NB4 (cell line): ENCODE measurements at regions not wholly inside any gene's neighbourhood (a gene's known extent, or its start where the extent isn't known, plus 50 kb on each side); places are given as distances from the start of the nearest gene placed in this dataset.

ENCODE experiments used
- CTCF ChIP-seq: IDR thresholded peaks from one replicate; pipeline ENCODE4 v1.5.1; 2012; ENCODE audit warnings: low read depth, low read length
- MYC ChIP-seq: IDR thresholded peaks from 2 replicates; pipeline ENCODE4 v1.6.1; 2011; ENCODE audit warnings: low read depth, low read length
- POLR2A ChIP-seq: IDR thresholded peaks from 2 replicates; pipeline ENCODE4 v1.6.1; 2011; ENCODE audit warnings: mild to moderate bottlenecking; ENCODE audit not compliant: insufficient read length; ENCODE audit errors: extremely low read depth
- TF ChIP-seq, protein P1 (sequence below): IDR thresholded peaks from 2 replicates; pipeline ENCODE4 v1.6.1; 2011; ENCODE audit warnings: low read depth, low read length

DNA sequence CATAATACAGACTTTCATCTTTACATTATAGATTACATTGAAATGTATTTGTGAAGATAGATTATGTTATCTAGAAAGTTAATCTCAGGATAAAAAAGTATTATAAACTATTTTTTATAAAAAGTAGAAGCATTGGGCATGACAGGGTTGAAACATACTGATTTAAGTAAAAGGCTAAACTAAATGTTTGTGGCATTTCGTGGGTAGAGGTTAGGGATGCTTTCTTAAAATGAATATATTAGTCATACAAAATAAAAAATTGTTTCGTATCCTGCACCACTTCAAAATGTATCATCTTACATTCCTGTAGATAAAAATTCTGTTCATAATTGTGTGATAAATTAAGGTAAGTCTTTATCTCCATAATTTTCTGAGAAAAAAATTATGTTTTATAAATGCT, 603.6 kb downstream of the SPRY1 start:
- TF ChIP-seq CTCF, result no peak
- TF ChIP-seq POLR2A, result no peak
- TF ChIP-seq, protein P1, sequence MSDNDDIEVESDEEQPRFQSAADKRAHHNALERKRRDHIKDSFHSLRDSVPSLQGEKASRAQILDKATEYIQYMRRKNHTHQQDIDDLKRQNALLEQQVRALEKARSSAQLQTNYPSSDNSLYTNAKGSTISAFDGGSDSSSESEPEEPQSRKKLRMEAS, result no peak
- no peak for TF ChIP-seq MYC
